Vagina (tissue), 2 donors: ENCODE measurements at regions not wholly inside any gene's neighbourhood (a gene's known extent, or its start where the extent isn't known, plus 50 kb on each side); places are given as distances from the start of the nearest gene placed in this dataset.

ENCODE experiments used
- DNase-seq, 2 donors: peaks; one replicate each; pipeline ENCODE4 v3.0.0-alpha.2; 2017; ENCODE audit errors: extremely low spot score in 2 of 2
- H3K27ac ChIP-seq: fragments of 200-600 bp; sonication (generic); one replicate; pipeline ENCODE4 v1.5.1; 2019
- H3K27me3 ChIP-seq: fragments of 200-600 bp; sonication (generic); one replicate; pipeline ENCODE4 v1.5.1; 2019
- H3K36me3 ChIP-seq, 2 donors: fragments of 200-600 bp; sonication (generic); one replicate each; pipeline ENCODE4 v1.5.1; 2017 to 2019
- H3K4me1 ChIP-seq: fragments of 200-600 bp; sonication (generic); one replicate; pipeline ENCODE4 v1.5.1; 2019
- H3K4me3 ChIP-seq, 2 donors: fragments of 200-600 bp; sonication (generic); 1 replicate in 1 of 2; 2 replicates in 1 of 2; pipeline ENCODE4 v1.5.1; 2016 to 2019
- H3K9me3 ChIP-seq: fragments of 200-600 bp; sonication (generic); one replicate; pipeline ENCODE4 v1.5.1; 2019
- CTCF ChIP-seq, 3 experiments: fragments of 450-650 bp in 2 of 3; fragments of 200-600 bp in 1 of 3; sonication (generic) in 1 of 3; IDR thresholded peaks; one replicate each; pipeline ENCODE4 v1.5.1; 2017 to 2019; ENCODE audit warnings: antibody characterized with exemption in 3 of 3, mild to moderate bottlenecking in 2 of 3, moderate library complexity in 2 of 3
- POLR2A ChIP-seq, 2 donors: fragments of 450-650 bp; IDR thresholded peaks; one replicate each; pipeline ENCODE4 v1.6.1; 2017; ENCODE audit warnings: antibody characterized with exemption in 2 of 2, mild to moderate bottlenecking in 2 of 2, moderate library complexity in 2 of 2
- POLR2AphosphoS5 ChIP-seq, 2 donors: sonication (generic); formaldehyde crosslinking; IDR thresholded peaks; one replicate each; pipeline ENCODE4 v1.9.0; 2017; ENCODE audit warnings: antibody characterized with exemption in 2 of 2, mild to moderate bottlenecking in 2 of 2, low read depth in 1 of 2; ENCODE audit not compliant: insufficient read depth in 1 of 2
- intact Hi-C: fragments of 100-400 bp; cut with DNase I; formaldehyde crosslinking; loops from one replicate; pipeline ENCODE4 v1.15.1; 2023

- TF ChIP-seq POLR2AphosphoS5 (IDR thresholded peaks at IDR 0.05; ENCODE audit: insufficient read depth in 1 of 2, low read depth in 1 of 2) = no peak
- no peak for TF ChIP-seq CTCF (IDR thresholded peaks at IDR 0.05)
- no peak for TF ChIP-seq POLR2A (IDR thresholded peaks at IDR 0.05)
- Histone ChIP-seq H3K9me3 (no peaks in the 10 kb centered on the region), H3K36me3 (no peaks in the 10 kb centered on the region), H3K4me3 (no peak overlapping the region), H3K27me3 (no peaks in the 10 kb centered on the region), H3K4me1 (peaks cover 11% of the 10 kb centered on the region), H3K27ac (no peak overlapping the region)
- DNase-seq = no peak
- intact Hi-C loops = no loop called here
Observed at GRCh38 chr2:100759901-100760300, 60.0 kb upstream of the NPAS2 start.

- Histone ChIP-seq H3K27me3 (no peaks in the 10 kb centered on the region), H3K27ac (no peak overlapping the region), H3K9me3 (no peaks in the 10 kb centered on the region), H3K4me3 (no peak overlapping the region), H3K4me1 (peaks cover 16% of the 10 kb centered on the region), H3K36me3 (no peaks in the 10 kb centered on the region)
- no peak for DNase-seq
- intact Hi-C loops = no loop called here
- TF ChIP-seq POLR2A (IDR thresholded peaks at IDR 0.05) = no peak
- no peak for TF ChIP-seq CTCF (IDR thresholded peaks at IDR 0.05)
- no peak for TF ChIP-seq POLR2AphosphoS5 (IDR thresholded peaks at IDR 0.05; ENCODE audit: insufficient read depth in 1 of 2, low read depth in 1 of 2)
Observed at GRCh38 chr2:100761365-100761764, 58.6 kb upstream of the NPAS2 start.

GRCh38 chr2:100764430-100764829 is 55.5 kb upstream of the NPAS2 start:
- no peaks in the 10 kb centered on the region for H3K36me3 ChIP-seq
- H3K27ac ChIP-seq = no peak overlapping the region
- H3K4me3 ChIP-seq = no peak overlapping the region
- no peaks in the 10 kb centered on the region for H3K9me3 ChIP-seq
- peak in 1 of 2 donors; percentile 42 for DNase-seq
- TF ChIP-seq CTCF (IDR thresholded peaks at IDR 0.05) (no peak), POLR2AphosphoS5 (IDR thresholded peaks at IDR 0.05; ENCODE audit: insufficient read depth in 1 of 2, low read depth in 1 of 2) (no peak), POLR2A (IDR thresholded peaks at IDR 0.05) (no peak)
- peaks cover 19% of the 10 kb centered on the region for H3K4me1 ChIP-seq
- no peaks in the 10 kb centered on the region for H3K27me3 ChIP-seq
- intact Hi-C loops = no loop called here

GRCh38 chr2:100765481-100765880 is 54.5 kb upstream of the NPAS2 start:
- no peak overlapping the region for H3K4me3 ChIP-seq
- H3K27ac ChIP-seq = no peak overlapping the region
- H3K9me3 ChIP-seq = no peaks in the 10 kb centered on the region
- H3K36me3 ChIP-seq = no peaks in the 10 kb centered on the region
- intact Hi-C loops = no loop called here
- DNase-seq = peak in 1 of 2 donors; percentile 78
- TF ChIP-seq POLR2A (IDR thresholded peaks at IDR 0.05) (no peak), CTCF (IDR thresholded peaks at IDR 0.05) (no peak), POLR2AphosphoS5 (IDR thresholded peaks at IDR 0.05; ENCODE audit: insufficient read depth in 1 of 2, low read depth in 1 of 2) (no peak)
- peaks cover 19% of the 10 kb centered on the region for H3K4me1 ChIP-seq
- H3K27me3 ChIP-seq = no peaks in the 10 kb centered on the region

- DNase-seq = peak in 1 of 2 donors; percentile 75
- H3K9me3 ChIP-seq = no peaks in the 10 kb centered on the region
- intact Hi-C loops = no loop called here
- H3K4me1 ChIP-seq = peaks cover 19% of the 10 kb centered on the region
- H3K27me3 ChIP-seq = no peaks in the 10 kb centered on the region
- H3K27ac ChIP-seq = no peak overlapping the region
- H3K36me3 ChIP-seq = no peaks in the 10 kb centered on the region
- TF ChIP-seq POLR2A (IDR thresholded peaks at IDR 0.05) = no peak
- no peak for TF ChIP-seq POLR2AphosphoS5 (IDR thresholded peaks at IDR 0.05; ENCODE audit: insufficient read depth in 1 of 2, low read depth in 1 of 2)
- TF ChIP-seq CTCF (IDR thresholded peaks at IDR 0.05) = no peak
- H3K4me3 ChIP-seq = no peak overlapping the region
Observed at GRCh38 chr2:100766256-100766655, 53.7 kb upstream of the NPAS2 start.
